HG03103 (cell line): ENCODE measurements at regions not wholly inside any gene's neighbourhood (a gene's known extent, or its start where the extent isn't known, plus 50 kb on each side); places are given as distances from the start of the nearest gene placed in this dataset.
"Not testable (repeated sequence)": the region's sequence is repeated elsewhere in the genome, so short reads cannot be mapped to it uniquely, and the experiment has no call there.

Experiments
- ATAC-seq: cut with Tn5 transposase; IDR thresholded peaks from one replicate; pipeline ENCODE4 v1.9.1; 2021; ENCODE audit warnings: low read depth; ENCODE audit not compliant: unreplicated experiment

GRCh38 chr3:103818800-103819199 lies 1384.0 kb downstream of the ZPLD1 start:
- ATAC-seq, result no peak

- ATAC-seq, result no peak
Measured at GRCh38 chr3:103825586-103825985, 1390.8 kb downstream of the ZPLD1 start.

GRCh38 chr3:103829723-103830326 lies 1395.0 kb downstream of the ZPLD1 start:
- ATAC-seq, result no peak

- ATAC-seq, result no peak
Measured at GRCh38 chr3:103847081-103848062, 1412.6 kb downstream of the ZPLD1 start.

GRCh38 chr3:103851793-103852192 lies 1417.0 kb downstream of the ZPLD1 start:
- ATAC-seq, result no peak

- no peak for ATAC-seq
Measured at GRCh38 chr3:103862415-103862814, 1427.6 kb downstream of the ZPLD1 start.

- ATAC-seq, result no peak
Measured at GRCh38 chr3:103863381-103863780, 1428.6 kb downstream of the ZPLD1 start.

GRCh38 chr3:103866113-103866512 lies 1431.3 kb downstream of the ZPLD1 start:
- no peak for ATAC-seq

GRCh38 chr3:103873021-103873420 lies 1438.2 kb downstream of the ZPLD1 start:
- no peak for ATAC-seq

- ATAC-seq, result no peak
Measured at GRCh38 chr3:103873897-103874545, 1439.2 kb downstream of the ZPLD1 start.

- ATAC-seq, result not testable (repeated sequence)
Measured at GRCh38 chr3:103881809-103882208, 1447.0 kb downstream of the ZPLD1 start.

- no peak for ATAC-seq
Measured at GRCh38 chr3:103889675-103890074, 1454.9 kb downstream of the ZPLD1 start.

- no peak for ATAC-seq
Measured at GRCh38 chr3:103894162-103894822, 1459.5 kb downstream of the ZPLD1 start.

- ATAC-seq, result no peak
Measured at GRCh38 chr3:103899328-103899727, 1464.5 kb downstream of the ZPLD1 start.

- ATAC-seq, result no peak
Measured at GRCh38 chr3:103904991-103905390, 1461.7 kb upstream of the ALCAM start.

- no peak for ATAC-seq
Measured at GRCh38 chr3:103906304-103906703, 1460.4 kb upstream of the ALCAM start.

GRCh38 chr3:103906808-103907207 lies 1459.9 kb upstream of the ALCAM start:
- ATAC-seq, result no peak

GRCh38 chr3:103907567-103907966 lies 1459.1 kb upstream of the ALCAM start:
- ATAC-seq, result no peak

- ATAC-seq, result no peak
Measured at GRCh38 chr3:103909395-103909794, 1457.3 kb upstream of the ALCAM start.

- ATAC-seq, result no peak
Measured at GRCh38 chr3:103918336-103918735, 1448.4 kb upstream of the ALCAM start.

GRCh38 chr3:103919327-103919726 lies 1447.4 kb upstream of the ALCAM start:
- ATAC-seq, result no peak
